H1 (cell line): ENCODE measurements at regions not wholly inside any gene's neighbourhood (a gene's known extent, or its start where the extent isn't known, plus 50 kb on each side); places are given as distances from the start of the nearest gene placed in this dataset.

Source experiments
- JUN ChIP-seq: IDR thresholded peaks from 2 replicates; pipeline ENCODE4 v1.6.1; 2011; ENCODE audit warnings: low read depth, mild to moderate bottlenecking, improper control_type of control experiment, low read length
- KDM5A ChIP-seq: fragments of 200-600 bp; IDR thresholded peaks from 2 replicates; pipeline ENCODE4 v1.7.1; 2012; ENCODE audit warnings: mild to moderate bottlenecking, low read length, inconsistent platforms, mixed read lengths
- NRF1 ChIP-seq: IDR thresholded peaks from 2 replicates; pipeline ENCODE4 v1.6.1; 2011; ENCODE audit warnings: mild to moderate bottlenecking, low read depth, low read length, improper control_type of control experiment
- RBBP5 ChIP-seq: IDR thresholded peaks from 2 replicates; pipeline ENCODE4 v1.7.1; 2012; ENCODE audit warnings: low read depth, mild to moderate bottlenecking, inconsistent platforms, low read length, moderate library complexity, borderline replicate concordance
- RNF2 ChIP-seq: fragments of 200-900, 300-1000 bp; sonication (generic); IDR thresholded peaks from 2 replicates; pipeline ENCODE4 v1.7.1; 2016; ENCODE audit warnings: borderline replicate concordance, low read depth, mild to moderate bottlenecking, antibody characterized with exemption, low read length; ENCODE audit not compliant: poor library complexity, severe bottlenecking; ENCODE audit errors: missing control alignments
- SUZ12 ChIP-seq: fragments of 200-600 bp; sonication (generic); IDR thresholded peaks from 2 replicates; pipeline ENCODE4 v1.6.1; 2012; ENCODE audit warnings: mild to moderate bottlenecking, inconsistent platforms, low read length, moderate library complexity, mixed read lengths
- TAF1 ChIP-seq: IDR thresholded peaks from 2 replicates; pipeline ENCODE4 v1.6.1; 2011; ENCODE audit warnings: mild to moderate bottlenecking, low read depth, low read length

GRCh38 chr10:29783201-29783947 lies 148.6 kb upstream of the SVIL start (continued):
- TF ChIP-seq TAF1 (no peak), RBBP5 (no peak), JUN (no peak), RNF2 (no peak), KDM5A (no peak), NRF1 (no peak), SUZ12 (no peak)
